ENCODE measurements at regions not wholly inside any gene's neighbourhood (a gene's known extent, or its start where the extent isn't known, plus 50 kb on each side); places are given as distances from the start of the nearest gene placed in this dataset.

GRCh38 chr7:36058020-36058592, 94.9 kb upstream of the EEPD1 start:
- TF ChIP-seq, protein P1, sequence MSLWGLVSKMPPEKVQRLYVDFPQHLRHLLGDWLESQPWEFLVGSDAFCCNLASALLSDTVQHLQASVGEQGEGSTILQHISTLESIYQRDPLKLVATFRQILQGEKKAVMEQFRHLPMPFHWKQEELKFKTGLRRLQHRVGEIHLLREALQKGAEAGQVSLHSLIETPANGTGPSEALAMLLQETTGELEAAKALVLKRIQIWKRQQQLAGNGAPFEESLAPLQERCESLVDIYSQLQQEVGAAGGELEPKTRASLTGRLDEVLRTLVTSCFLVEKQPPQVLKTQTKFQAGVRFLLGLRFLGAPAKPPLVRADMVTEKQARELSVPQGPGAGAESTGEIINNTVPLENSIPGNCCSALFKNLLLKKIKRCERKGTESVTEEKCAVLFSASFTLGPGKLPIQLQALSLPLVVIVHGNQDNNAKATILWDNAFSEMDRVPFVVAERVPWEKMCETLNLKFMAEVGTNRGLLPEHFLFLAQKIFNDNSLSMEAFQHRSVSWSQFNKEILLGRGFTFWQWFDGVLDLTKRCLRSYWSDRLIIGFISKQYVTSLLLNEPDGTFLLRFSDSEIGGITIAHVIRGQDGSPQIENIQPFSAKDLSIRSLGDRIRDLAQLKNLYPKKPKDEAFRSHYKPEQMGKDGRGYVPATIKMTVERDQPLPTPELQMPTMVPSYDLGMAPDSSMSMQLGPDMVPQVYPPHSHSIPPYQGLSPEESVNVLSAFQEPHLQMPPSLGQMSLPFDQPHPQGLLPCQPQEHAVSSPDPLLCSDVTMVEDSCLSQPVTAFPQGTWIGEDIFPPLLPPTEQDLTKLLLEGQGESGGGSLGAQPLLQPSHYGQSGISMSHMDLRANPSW (CRISPR knock-in tag; IDR thresholded peaks at IDR 0.05): no peak
- no peak for TF ChIP-seq POLR2A (conservative IDR thresholded peaks at IDR 0.05)
- no peak for TF ChIP-seq BHLHE40 (IDR thresholded peaks at IDR 0.05; ENCODE audit: low read length)
- no peak for TF ChIP-seq MAFK (IDR thresholded peaks at IDR 0.05; ENCODE audit: low read length)
- TF ChIP-seq, protein P2, sequence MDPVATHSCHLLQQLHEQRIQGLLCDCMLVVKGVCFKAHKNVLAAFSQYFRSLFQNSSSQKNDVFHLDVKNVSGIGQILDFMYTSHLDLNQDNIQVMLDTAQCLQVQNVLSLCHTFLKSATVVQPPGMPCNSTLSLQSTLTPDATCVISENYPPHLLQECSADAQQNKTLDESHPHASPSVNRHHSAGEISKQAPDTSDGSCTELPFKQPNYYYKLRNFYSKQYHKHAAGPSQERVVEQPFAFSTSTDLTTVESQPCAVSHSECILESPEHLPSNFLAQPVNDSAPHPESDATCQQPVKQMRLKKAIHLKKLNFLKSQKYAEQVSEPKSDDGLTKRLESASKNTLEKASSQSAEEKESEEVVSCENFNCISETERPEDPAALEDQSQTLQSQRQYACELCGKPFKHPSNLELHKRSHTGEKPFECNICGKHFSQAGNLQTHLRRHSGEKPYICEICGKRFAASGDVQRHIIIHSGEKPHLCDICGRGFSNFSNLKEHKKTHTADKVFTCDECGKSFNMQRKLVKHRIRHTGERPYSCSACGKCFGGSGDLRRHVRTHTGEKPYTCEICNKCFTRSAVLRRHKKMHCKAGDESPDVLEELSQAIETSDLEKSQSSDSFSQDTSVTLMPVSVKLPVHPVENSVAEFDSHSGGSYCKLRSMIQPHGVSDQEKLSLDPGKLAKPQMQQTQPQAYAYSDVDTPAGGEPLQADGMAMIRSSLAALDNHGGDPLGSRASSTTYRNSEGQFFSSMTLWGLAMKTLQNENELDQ (CRISPR knock-in tag; IDR thresholded peaks at IDR 0.05; ENCODE audit: borderline replicate concordance): no peak
- TF ChIP-seq JUND (IDR thresholded peaks at IDR 0.05; ENCODE audit: borderline replicate concordance, low read depth, low read length): no peak
- TF ChIP-seq JUND (tag; IDR thresholded peaks at IDR 0.05; ENCODE audit: borderline replicate concordance, low read depth, low read length): no peak
- no peak for TF ChIP-seq TAF1 (IDR thresholded peaks at IDR 0.05; ENCODE audit: control insufficient read depth, extremely low read depth, insufficient read depth, low read length, severe bottlenecking)
- no peak for TF ChIP-seq RBM25 (IDR thresholded peaks at IDR 0.05; ENCODE audit: low read depth, low read length, severe bottlenecking)
- no peak for TF ChIP-seq CTCF (IDR thresholded peaks at IDR 0.05 in 2 of 3, conservative IDR thresholded peaks at IDR 0.05 in 1 of 3; ENCODE audit: insufficient read depth in 2 of 3, low read depth in 1 of 3, low read length in 3 of 3)
- TF ChIP-seq, protein P3, sequence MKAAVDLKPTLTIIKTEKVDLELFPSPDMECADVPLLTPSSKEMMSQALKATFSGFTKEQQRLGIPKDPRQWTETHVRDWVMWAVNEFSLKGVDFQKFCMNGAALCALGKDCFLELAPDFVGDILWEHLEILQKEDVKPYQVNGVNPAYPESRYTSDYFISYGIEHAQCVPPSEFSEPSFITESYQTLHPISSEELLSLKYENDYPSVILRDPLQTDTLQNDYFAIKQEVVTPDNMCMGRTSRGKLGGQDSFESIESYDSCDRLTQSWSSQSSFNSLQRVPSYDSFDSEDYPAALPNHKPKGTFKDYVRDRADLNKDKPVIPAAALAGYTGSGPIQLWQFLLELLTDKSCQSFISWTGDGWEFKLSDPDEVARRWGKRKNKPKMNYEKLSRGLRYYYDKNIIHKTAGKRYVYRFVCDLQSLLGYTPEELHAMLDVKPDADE (conservative IDR thresholded peaks at IDR 0.05; ENCODE audit: control insufficient read depth, low read depth, low read length): no peak
